HG02642 (cell line): ENCODE measurements at regions not wholly inside any gene's neighbourhood (a gene's known extent, or its start where the extent isn't known, plus 50 kb on each side); places are given as distances from the start of the nearest gene placed in this dataset.
"Not testable (repeated sequence)": the region's sequence is repeated elsewhere in the genome, so short reads cannot be mapped to it uniquely, and the experiment has no call there.

Experiments
- ATAC-seq: cut with Tn5 transposase; IDR thresholded peaks from one replicate; pipeline ENCODE4 v1.9.1; 2021; ENCODE audit warnings: mild to moderate bottlenecking; ENCODE audit not compliant: unreplicated experiment, poor library complexity

- ATAC-seq: no peak
These were observed 595.3 kb downstream of the PSAT1 start for GRCh38 chr9:78892182-78892581.

DNA sequence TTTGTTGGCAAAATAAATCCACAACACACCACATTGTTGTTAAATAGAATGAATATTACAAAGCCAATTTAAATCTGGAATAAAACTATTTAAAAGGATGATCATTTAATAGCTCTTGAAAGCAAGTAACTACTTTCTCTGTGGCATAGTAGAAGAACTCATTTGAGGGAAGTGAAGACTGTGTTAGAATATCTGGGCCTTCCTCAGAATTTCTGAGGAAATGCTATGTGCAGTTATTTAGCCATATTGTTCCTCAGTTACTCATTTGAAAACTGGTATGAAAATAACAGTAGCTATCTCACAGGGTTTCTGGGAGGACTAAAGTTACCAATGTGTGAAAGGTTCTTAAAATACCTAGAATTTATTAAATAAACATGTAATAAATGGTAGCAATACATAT lies 595.8 kb downstream of the PSAT1 start:
- no peak for ATAC-seq

GRCh38 chr9:78893774-78894401 lies 597.0 kb downstream of the PSAT1 start:
- ATAC-seq: no peak

DNA sequence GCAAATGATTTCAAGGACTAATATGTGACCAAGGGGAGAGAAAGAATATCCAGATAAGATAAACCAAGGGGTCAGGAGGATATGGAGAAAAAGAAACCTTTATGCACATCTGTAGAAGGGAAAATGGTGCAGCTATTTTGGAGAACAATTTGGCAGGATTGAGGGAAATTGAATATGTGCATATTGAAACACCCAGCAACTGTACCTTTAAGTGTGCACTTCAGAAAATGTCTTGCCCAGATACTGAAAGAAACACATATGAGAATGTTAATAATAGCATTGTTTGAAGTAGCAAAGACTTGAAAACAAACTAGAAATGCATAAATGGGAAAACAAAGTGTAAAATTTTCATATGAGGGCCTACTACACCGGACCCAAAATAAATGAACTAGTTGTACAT lies 599.6 kb downstream of the PSAT1 start:
- no peak for ATAC-seq

GRCh38 chr9:78898234-78898633 lies 601.3 kb downstream of the PSAT1 start:
- ATAC-seq: no peak

DNA sequence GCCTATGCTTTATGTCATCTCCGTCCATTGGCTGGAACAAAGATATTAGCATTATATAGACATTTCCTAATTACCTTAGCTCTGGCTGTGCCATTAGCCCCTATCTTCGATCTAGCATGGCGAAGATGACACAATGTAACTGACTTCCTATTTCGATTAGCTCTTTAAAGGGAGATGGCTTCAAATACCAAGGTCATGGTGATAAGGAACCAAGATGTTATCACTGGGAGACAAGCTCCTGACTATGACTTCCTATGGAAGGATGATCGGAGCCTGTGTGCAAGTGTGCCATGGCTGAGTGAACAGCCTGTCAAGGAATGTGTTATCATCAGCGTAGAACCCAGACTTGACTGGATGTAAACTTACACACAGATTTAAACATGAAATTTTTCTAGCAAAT lies 602.1 kb downstream of the PSAT1 start:
- ATAC-seq: no peak

GRCh38 chr9:78900500-78900899 lies 603.6 kb downstream of the PSAT1 start:
- no peak for ATAC-seq

DNA sequence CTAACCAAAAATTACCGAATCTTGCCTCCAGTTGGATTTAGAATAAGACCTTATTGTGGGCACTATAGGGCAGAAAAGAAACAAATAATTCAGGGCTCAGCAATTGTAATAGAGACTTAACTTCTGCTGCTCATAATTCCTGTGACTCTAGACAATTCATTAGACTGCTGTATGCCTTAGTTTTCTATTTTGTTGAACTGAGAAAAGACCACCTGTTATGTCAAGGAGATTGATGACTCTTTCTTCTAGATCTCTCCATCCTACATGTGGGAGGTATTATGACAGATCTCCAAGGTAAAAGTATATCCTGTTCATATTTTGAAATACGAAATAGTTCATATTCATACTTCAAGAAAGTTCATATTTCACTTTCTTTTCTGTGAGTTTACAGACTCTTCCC lies 605.1 kb downstream of the PSAT1 start:
- ATAC-seq: no peak

GRCh38 chr9:78903581-78903980 lies 606.7 kb downstream of the PSAT1 start:
- ATAC-seq: no peak

DNA sequence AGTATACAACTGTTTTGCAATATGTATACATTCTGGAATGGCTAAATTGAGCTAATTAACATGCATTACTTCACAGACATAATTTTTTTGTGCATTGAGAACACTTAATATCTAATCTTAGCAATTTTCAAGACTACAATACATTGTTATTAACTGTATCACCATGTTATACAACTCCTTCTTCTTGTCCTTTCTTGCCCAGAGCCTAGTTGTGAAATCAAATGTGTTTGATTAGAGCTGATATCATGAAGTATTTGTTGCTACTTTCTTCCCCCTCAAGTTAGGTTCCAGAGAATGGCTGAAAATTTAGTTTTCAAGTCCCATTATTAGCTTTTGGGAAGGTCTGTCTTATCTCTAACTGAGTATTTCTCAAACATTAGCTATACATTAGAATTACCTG lies 607.8 kb downstream of the PSAT1 start:
- ATAC-seq: no peak

GRCh38 chr9:78905387-78905786 lies 608.5 kb downstream of the PSAT1 start:
- no peak for ATAC-seq

DNA sequence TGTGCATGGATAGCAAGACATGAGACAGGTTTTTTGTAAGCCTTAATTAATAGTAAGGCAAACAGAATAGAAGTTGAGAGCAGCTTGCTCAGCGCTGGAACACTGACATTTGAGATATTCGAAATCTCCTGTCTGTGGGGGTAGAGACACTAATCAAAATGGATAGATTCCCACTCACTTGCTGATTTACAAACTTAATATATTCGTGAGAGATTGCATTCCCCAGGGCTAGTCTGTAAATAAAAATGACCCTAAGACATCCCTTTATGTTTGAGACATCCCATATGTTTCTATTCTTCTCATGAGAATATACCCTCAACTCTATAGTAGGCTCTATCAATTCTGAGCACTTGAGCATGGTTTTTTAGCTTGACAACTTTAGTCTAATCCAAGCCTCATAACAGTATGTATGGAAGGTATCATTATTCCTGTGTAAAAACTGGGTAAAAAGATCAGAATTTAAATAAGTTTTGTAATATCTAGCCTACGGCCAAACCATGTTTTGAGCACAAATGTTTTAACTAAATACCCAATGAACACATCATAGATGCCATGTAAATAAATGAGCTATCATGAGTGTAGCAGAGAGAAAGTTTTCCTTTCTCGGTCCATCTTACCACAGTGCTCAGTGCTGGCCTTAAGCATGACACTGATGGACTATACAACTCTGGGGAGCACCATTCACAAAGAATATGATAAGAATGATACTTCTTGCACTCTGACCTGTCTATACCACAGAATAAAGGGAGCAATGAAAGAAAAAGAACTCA lies 609.2 kb downstream of the PSAT1 start:
- no peak for ATAC-seq

- no peak for ATAC-seq
These were observed 612.6 kb downstream of the PSAT1 start for GRCh38 chr9:78909566-78909965.

DNA sequence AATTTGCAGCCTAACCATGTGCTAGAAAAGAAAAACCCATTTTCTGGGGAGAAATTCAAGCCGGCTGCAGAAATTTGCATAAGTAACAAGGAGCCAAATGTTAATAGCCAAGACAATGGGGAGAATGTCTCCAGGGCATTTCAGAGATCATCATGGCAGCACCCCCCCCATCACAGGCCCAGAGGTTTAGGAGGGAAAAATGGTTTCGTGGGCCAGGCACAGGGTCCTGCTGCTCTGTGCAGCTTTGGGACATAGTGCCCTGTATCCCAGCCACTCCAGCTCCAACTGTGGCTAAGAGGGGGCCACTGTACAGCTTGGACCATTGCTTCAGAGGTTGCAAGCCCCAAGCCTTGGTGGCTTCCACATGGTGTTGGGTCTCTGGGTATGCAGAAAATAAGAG lies 620.0 kb downstream of the PSAT1 start:
- not testable (repeated sequence) for ATAC-seq

DNA sequence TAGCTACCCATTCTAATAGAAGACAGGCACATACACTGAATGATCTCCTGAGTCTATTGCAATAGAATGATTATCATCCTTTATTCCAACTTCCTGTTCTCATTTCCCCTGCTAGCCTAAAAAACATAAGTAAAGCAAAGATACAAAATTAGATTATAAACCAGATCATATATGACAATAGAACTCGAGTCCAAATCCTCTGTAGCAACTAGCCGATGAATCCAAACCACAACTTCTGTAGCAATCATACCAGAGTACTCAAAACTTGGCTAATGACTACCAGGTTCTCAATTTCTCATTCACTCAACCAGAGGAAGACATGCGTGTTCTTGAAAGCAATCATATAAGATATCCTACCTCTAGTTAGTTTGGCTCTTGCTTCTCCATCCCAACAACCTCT lies 622.1 kb downstream of the PSAT1 start:
- ATAC-seq: no peak

- ATAC-seq: no peak
These were observed 622.8 kb downstream of the PSAT1 start for GRCh38 chr9:78919701-78920100.

DNA sequence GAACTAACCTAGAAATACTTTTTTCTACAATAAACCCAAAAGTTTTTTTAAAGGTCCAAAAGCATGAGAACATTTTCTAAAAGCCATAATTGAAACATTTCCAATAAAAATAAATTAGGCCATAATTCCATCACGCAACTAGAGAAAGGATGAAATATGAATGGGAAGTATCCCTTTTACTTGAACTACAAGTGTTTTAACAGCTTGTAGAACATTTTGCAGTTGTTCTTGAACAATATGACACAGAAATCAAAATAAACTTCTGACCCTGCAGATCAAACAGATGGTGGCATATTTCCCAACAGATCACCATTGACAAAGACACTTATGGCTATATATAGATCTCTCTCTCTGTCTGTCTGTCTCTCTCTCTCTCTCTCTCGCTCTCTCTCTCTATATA lies 624.4 kb downstream of the PSAT1 start:
- ATAC-seq: no peak

- no peak for ATAC-seq
These were observed 627.2 kb downstream of the PSAT1 start for GRCh38 chr9:78923966-78924659.

GRCh38 chr9:78927099-78927940 lies 630.4 kb downstream of the PSAT1 start:
- ATAC-seq: no peak

DNA sequence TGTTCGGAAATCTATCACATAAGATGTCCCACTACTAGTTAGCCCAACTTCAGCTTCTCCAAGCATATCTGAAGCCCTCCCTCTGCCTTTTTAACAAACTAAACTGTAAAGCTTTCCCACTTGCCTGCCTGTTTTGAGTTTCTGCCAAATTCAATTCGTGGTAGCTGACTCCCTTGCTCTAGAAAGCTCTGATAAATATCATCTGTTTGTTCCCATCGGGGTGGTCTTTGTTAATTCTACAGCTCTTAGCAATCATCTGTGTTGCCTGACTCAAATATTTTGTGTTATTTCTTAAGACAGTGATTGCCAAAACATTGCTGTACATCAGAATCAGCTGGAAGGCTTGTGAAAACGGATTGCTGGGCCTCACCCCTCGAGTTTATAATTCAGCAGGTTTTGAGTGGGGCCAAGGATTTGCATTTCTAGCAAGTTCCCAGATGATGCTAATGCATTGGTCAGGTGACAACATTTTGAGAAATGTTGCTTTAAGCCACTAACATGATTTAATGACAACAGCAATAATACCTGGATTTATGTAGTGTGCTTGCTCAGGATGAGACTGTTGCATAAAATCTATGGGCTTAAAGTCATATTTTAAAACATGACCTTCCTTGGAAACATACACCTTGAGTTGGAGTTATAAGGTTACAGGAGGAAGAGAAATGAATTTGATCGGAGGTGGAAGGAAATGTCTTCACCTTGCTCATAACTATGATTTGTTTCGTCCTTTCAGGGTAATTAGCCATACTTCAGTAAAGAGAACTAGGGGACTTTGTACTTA lies 631.9 kb downstream of the PSAT1 start:
- ATAC-seq: no peak
